Spleen (tissue), 7 donors: ENCODE measurements at regions not wholly inside any gene's neighbourhood (a gene's known extent, or its start where the extent isn't known, plus 50 kb on each side); places are given as distances from the start of the nearest gene placed in this dataset.

Source experiments
- POLR2A ChIP-seq, 3 donors: fragments of 450-650 bp; IDR thresholded peaks; one replicate each; pipeline ENCODE4 v1.5.1; 2017; ENCODE audit warnings: antibody characterized with exemption in 3 of 3, mild to moderate bottlenecking in 1 of 3
- POLR2AphosphoS5 ChIP-seq, 3 donors: sonication (generic); formaldehyde crosslinking; IDR thresholded peaks; one replicate each; pipeline ENCODE4 v1.5.1; 2017; ENCODE audit warnings: antibody characterized with exemption in 3 of 3
- TF ChIP-seq, protein P1 (sequence below), 11 experiments: fragments of 200-600 bp in 7 of 11; fragments of 450-650 bp in 4 of 11; sonication (generic) in 4 of 11; IDR thresholded peaks in 8 of 11; conservative IDR thresholded peaks in 3 of 11; 1 replicate in 7 of 11; 2 replicates in 4 of 11; pipeline versions ENCODE4 v1.4.0 to v1.8.0; 2016 to 2021; ENCODE audit warnings: antibody characterized with exemption in 11 of 11, inconsistent platforms in 4 of 11, mild to moderate bottlenecking in 1 of 11
- donor health status: DM: no; HTN: no; CAD: no; lungs with moderate emphysema.
- donor health status: DM: no; HTN: no; CAD: no.
- donor health status: DM: no; HTN: no; CAD: no.

- TF ChIP-seq, protein P1, sequence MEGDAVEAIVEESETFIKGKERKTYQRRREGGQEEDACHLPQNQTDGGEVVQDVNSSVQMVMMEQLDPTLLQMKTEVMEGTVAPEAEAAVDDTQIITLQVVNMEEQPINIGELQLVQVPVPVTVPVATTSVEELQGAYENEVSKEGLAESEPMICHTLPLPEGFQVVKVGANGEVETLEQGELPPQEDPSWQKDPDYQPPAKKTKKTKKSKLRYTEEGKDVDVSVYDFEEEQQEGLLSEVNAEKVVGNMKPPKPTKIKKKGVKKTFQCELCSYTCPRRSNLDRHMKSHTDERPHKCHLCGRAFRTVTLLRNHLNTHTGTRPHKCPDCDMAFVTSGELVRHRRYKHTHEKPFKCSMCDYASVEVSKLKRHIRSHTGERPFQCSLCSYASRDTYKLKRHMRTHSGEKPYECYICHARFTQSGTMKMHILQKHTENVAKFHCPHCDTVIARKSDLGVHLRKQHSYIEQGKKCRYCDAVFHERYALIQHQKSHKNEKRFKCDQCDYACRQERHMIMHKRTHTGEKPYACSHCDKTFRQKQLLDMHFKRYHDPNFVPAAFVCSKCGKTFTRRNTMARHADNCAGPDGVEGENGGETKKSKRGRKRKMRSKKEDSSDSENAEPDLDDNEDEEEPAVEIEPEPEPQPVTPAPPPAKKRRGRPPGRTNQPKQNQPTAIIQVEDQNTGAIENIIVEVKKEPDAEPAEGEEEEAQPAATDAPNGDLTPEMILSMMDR (IDR thresholded peaks at IDR 0.05 in 8 of 11, conservative IDR thresholded peaks at IDR 0.05 in 3 of 11), result no peak
- no peak for TF ChIP-seq POLR2A (IDR thresholded peaks at IDR 0.05)
- no peak for TF ChIP-seq POLR2AphosphoS5 (IDR thresholded peaks at IDR 0.05)
Measured at GRCh38 chr7:110595694-110596093, 495.2 kb upstream of the LRRN3 start.
